ENCODE measurements at regions not wholly inside any gene's neighbourhood (a gene's known extent, or its start where the extent isn't known, plus 50 kb on each side); places are given as distances from the start of the nearest gene placed in this dataset.

- TF ChIP-seq CTCF (conservative IDR thresholded peaks at IDR 0.05 in 1 of 2, IDR thresholded peaks at IDR 0.05 in 1 of 2; ENCODE audit: extremely low read depth in 1 of 2, insufficient read depth in 1 of 2, low read depth in 1 of 2, low read length in 2 of 2): no peak
- no peak for TF ChIP-seq EZH2 (IDR thresholded peaks at IDR 0.05; ENCODE audit: borderline replicate concordance, low read length)
Measured at GRCh38 chr10:21399392-21400035, 126.0 kb downstream of the SKIDA1 start.

Measured in mammary epithelial cell (primary cell).